ENCODE measurements at regions not wholly inside any gene's neighbourhood (a gene's known extent, or its start where the extent isn't known, plus 50 kb on each side); places are given as distances from the start of the nearest gene placed in this dataset.
"Not testable (repeated sequence)": the region's sequence is repeated elsewhere in the genome, so short reads cannot be mapped to it uniquely, and the experiment has no call there.

- not testable (repeated sequence) for H3K4me1 ChIP-seq (ENCODE audit: control insufficient read depth, insufficient read depth, low read length); H3K9ac ChIP-seq (ENCODE audit: low read depth, low read length); H3K4me3 ChIP-seq (ENCODE audit: low read depth, low read length); H3K27me3 ChIP-seq (ENCODE audit: control insufficient read depth, insufficient read depth, low read length); H3K27ac ChIP-seq (ENCODE audit: low read depth, low read length)
- Histone ChIP-seq H3K9me3 (ENCODE audit: control insufficient read depth, insufficient read depth, low read length) (peaks cover 18% of the 10 kb centered on the region), H3K36me3 (ENCODE audit: control insufficient read depth, insufficient read depth, low read length) (peaks cover 74% of the 10 kb centered on the region)
These were observed 62.6 kb upstream of the BDH1 start for GRCh38 chr3:197618408-197618807.

DNA sequence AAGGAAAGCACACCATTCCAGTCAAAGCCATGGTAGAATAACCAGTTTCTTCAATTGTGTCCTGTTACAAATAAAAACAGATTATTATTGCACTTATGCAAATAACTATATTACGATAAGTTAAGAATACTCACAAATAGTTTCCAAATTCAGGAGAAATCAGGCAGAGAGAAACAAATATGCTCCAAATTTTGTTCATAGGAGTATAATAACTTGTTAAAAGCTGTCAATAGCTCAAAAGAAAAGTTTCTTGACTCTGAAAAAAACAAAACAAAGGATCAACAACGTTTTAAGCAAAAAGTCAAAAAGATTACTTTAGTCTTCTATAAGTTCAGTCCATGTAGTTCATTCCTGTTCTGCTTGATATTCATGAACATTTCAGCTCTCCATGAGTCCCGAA is 59.7 kb upstream of the BDH1 start:
- Histone ChIP-seq H3K4me1 (ENCODE audit: control insufficient read depth, insufficient read depth, low read length) (no peaks in the 10 kb centered on the region), H3K36me3 (ENCODE audit: control insufficient read depth, insufficient read depth, low read length) (peaks cover 90% of the 10 kb centered on the region), H3K9ac (ENCODE audit: low read depth, low read length) (no peak overlapping the region), H3K9me3 (ENCODE audit: control insufficient read depth, insufficient read depth, low read length) (peaks cover 18% of the 10 kb centered on the region), H3K27ac (ENCODE audit: low read depth, low read length) (no peak overlapping the region), H3K27me3 (ENCODE audit: control insufficient read depth, insufficient read depth, low read length) (no peaks in the 10 kb centered on the region), H3K4me3 (ENCODE audit: low read depth, low read length) (no peak overlapping the region)

GRCh38 chr3:197614134-197614533 is 58.4 kb upstream of the BDH1 start:
- Histone ChIP-seq H3K9me3 (ENCODE audit: control insufficient read depth, insufficient read depth, low read length) (peaks cover 18% of the 10 kb centered on the region), H3K36me3 (ENCODE audit: control insufficient read depth, insufficient read depth, low read length) (peaks cover 83% of the 10 kb centered on the region)
- not testable (repeated sequence) for H3K4me3 ChIP-seq (ENCODE audit: low read depth, low read length); H3K9ac ChIP-seq (ENCODE audit: low read depth, low read length); H3K27ac ChIP-seq (ENCODE audit: low read depth, low read length); H3K27me3 ChIP-seq (ENCODE audit: control insufficient read depth, insufficient read depth, low read length); H3K4me1 ChIP-seq (ENCODE audit: control insufficient read depth, insufficient read depth, low read length)

DNA sequence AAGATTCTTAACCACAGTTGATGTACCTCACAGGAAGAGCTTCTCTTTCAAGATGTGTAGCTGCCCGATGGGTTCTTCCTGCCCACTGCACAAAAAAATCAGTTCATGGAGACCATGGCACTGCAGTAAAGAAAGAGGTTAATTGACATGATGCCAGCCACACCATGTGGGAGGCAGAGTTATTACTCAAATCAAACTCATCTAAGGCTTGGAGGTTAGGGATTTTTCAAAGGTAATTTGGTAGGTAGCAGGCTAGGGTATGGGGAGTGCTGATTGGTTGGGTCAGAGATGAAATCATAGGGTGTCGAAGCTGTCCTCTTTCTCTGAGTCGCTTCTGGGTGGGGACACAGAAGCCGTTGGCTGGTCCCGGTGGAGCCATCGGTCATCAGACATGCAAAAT is 57.4 kb upstream of the BDH1 start:
- H3K27me3 ChIP-seq (ENCODE audit: control insufficient read depth, insufficient read depth, low read length), result no peaks in the 10 kb centered on the region
- H3K4me3 ChIP-seq (ENCODE audit: low read depth, low read length), result no peak overlapping the region
- H3K9me3 ChIP-seq (ENCODE audit: control insufficient read depth, insufficient read depth, low read length), result peaks cover 18% of the 10 kb centered on the region
- H3K9ac ChIP-seq (ENCODE audit: low read depth, low read length), result no peak overlapping the region
- no peaks in the 10 kb centered on the region for H3K4me1 ChIP-seq (ENCODE audit: control insufficient read depth, insufficient read depth, low read length)
- H3K36me3 ChIP-seq (ENCODE audit: control insufficient read depth, insufficient read depth, low read length), result peaks cover 83% of the 10 kb centered on the region
- H3K27ac ChIP-seq (ENCODE audit: low read depth, low read length), result no peak overlapping the region

DNA sequence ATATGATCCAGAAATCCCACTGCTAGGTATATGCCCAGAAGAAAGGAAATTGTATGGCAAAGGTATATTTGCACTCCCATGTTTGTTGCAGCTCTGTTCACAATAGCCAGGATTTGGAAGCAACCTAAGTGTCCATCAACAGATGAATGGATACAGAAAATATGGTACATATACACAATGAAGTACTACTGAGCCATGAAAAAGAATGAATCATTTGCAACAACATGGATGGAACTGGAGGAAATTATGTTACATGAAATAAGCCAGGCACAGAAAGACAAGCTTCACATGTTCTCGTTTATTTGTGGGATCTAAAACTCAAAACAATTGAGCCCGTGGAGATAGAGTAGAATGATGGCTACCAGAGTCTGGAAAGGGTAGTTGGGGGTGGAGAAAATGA is 55.5 kb upstream of the BDH1 start:
- Histone ChIP-seq H3K36me3 (ENCODE audit: control insufficient read depth, insufficient read depth, low read length) (peaks cover 80% of the 10 kb centered on the region), H3K4me3 (ENCODE audit: low read depth, low read length) (no peak overlapping the region), H3K4me1 (ENCODE audit: control insufficient read depth, insufficient read depth, low read length) (no peaks in the 10 kb centered on the region), H3K27me3 (ENCODE audit: control insufficient read depth, insufficient read depth, low read length) (no peaks in the 10 kb centered on the region), H3K9me3 (ENCODE audit: control insufficient read depth, insufficient read depth, low read length) (peaks cover 9% of the 10 kb centered on the region), H3K27ac (ENCODE audit: low read depth, low read length) (no peak overlapping the region), H3K9ac (ENCODE audit: low read depth, low read length) (no peak overlapping the region)

- no peaks in the 10 kb centered on the region for H3K4me1 ChIP-seq (ENCODE audit: control insufficient read depth, insufficient read depth, low read length)
- peaks cover 42% of the 10 kb centered on the region for H3K36me3 ChIP-seq (ENCODE audit: control insufficient read depth, insufficient read depth, low read length)
- H3K27ac ChIP-seq (ENCODE audit: low read depth, low read length), result no peak overlapping the region
These were observed 50.7 kb upstream of the BDH1 start for GRCh38 chr3:197606468-197606867.

More at GRCh38 chr3:197606468-197606867, 50.7 kb upstream of the BDH1 start:
- peaks cover 4% of the 10 kb centered on the region; the same call in 1 of the 2 replicates for H3K9me3 ChIP-seq (ENCODE audit: control insufficient read depth, insufficient read depth, low read length)
- no peak overlapping the region for H3K9ac ChIP-seq (ENCODE audit: low read depth, low read length)
- H3K27me3 ChIP-seq (ENCODE audit: control insufficient read depth, insufficient read depth, low read length), result no peaks in the 10 kb centered on the region
- H3K4me3 ChIP-seq (ENCODE audit: low read depth, low read length), result no peak overlapping the region
